HEK293 (cell line): ENCODE measurements at regions not wholly inside any gene's neighbourhood (a gene's known extent, or its start where the extent isn't known, plus 50 kb on each side); places are given as distances from the start of the nearest gene placed in this dataset.

ENCODE experiments used
- CTCF ChIA-PET: fragments of 350-600 bp; formaldehyde crosslinking; extraction: SDS; loops from one replicate; lab custom pipeline; 2021; ENCODE audit warnings: antibody characterized with exemption; lab: Yijun Ruan, JAX
- POLR2A ChIA-PET: fragments of 300-600 bp; formaldehyde crosslinking; extraction: SDS; loops from one replicate; lab custom pipeline; 2020; ENCODE audit warnings: antibody characterized with exemption, inconsistent platforms; lab: Yijun Ruan, JAX
- H3K27ac ChIP-seq: fragments of 200-500 bp; sonication (Bioruptor generic); 2 replicates; pipeline ENCODE4 v1.5.1; 2014; ENCODE audit warnings: low read depth, low read length, control low read depth, inconsistent platforms; ENCODE audit errors: extremely low read depth
- H3K36me3 ChIP-seq, 2 experiments: fragments of 200-500 bp in 1 of 2; sonication (Bioruptor generic) in 1 of 2; 1 replicate in 1 of 2; 2 replicates in 1 of 2; pipeline ENCODE4 v1.5.1; 2014 to 2017; ENCODE audit warnings: inconsistent platforms in 2 of 2, low read length in 2 of 2; ENCODE audit not compliant: control insufficient read depth in 2 of 2, insufficient read depth in 1 of 2
- H3K4me1 ChIP-seq: fragments of 200-500 bp; sonication (Bioruptor generic); 2 replicates; pipeline ENCODE4 v1.5.1; 2014; ENCODE audit warnings: mild to moderate bottlenecking, low read length, inconsistent platforms; ENCODE audit not compliant: control insufficient read depth, insufficient read depth
- H3K4me3 ChIP-seq: 2 replicates; pipeline ENCODE4 v1.5.1; 2011; ENCODE audit warnings: low read depth, mild to moderate bottlenecking, control low read depth, low read length, moderate library complexity
- H3K9me3 ChIP-seq: fragments of 200-500 bp; sonication (Bioruptor generic); 2 replicates; pipeline ENCODE4 v1.5.1; 2014; ENCODE audit warnings: low read depth, low read length, inconsistent platforms; ENCODE audit not compliant: control insufficient read depth, insufficient read depth
- ATF2 ChIP-seq: fragments of 450-650 bp; formaldehyde crosslinking; IDR thresholded peaks from 2 replicates; pipeline ENCODE4 v1.5.1; 2016; ENCODE audit warnings: missing biosample characterization, missing genetic modification characterization, low read depth
- HOXA7 ChIP-seq: sonication (generic); formaldehyde crosslinking; IDR thresholded peaks from 2 replicates; pipeline ENCODE4 v1.8.1; 2022; ENCODE audit warnings: missing genetic modification reagents, borderline replicate concordance
- IKZF3 ChIP-seq: fragments of 450-650 bp; IDR thresholded peaks from 2 replicates; pipeline ENCODE4 v1.5.0; 2018; ENCODE audit warnings: missing biosample characterization, mild to moderate bottlenecking, missing genetic modification characterization, moderate library complexity
- KLF1 ChIP-seq: fragments of 450-650 bp; formaldehyde crosslinking; IDR thresholded peaks from 2 replicates; pipeline ENCODE4 v1.5.1; 2016; ENCODE audit warnings: missing biosample characterization, missing genetic modification characterization
- OSR2 ChIP-seq: fragments of 450-650 bp; formaldehyde crosslinking; IDR thresholded peaks from 2 replicates; pipeline ENCODE4 v1.5.1; 2016; ENCODE audit warnings: missing biosample characterization, missing genetic modification characterization
- PATZ1 ChIP-seq: fragments of 450-650 bp; formaldehyde crosslinking; IDR thresholded peaks from 2 replicates; pipeline ENCODE4 v1.5.1; 2016; ENCODE audit warnings: missing biosample characterization, missing genetic modification characterization
- PBX3 ChIP-seq: sonication (generic); formaldehyde crosslinking; IDR thresholded peaks from 2 replicates; pipeline ENCODE4 v1.8.1; 2022; ENCODE audit warnings: mild to moderate bottlenecking, moderate library complexity, missing genetic modification reagents
- PRDM10 ChIP-seq: fragments of 450-650 bp; formaldehyde crosslinking; IDR thresholded peaks from 2 replicates; pipeline ENCODE4 v1.5.1; 2016; ENCODE audit warnings: missing biosample characterization, missing genetic modification characterization
- RBAK ChIP-seq: fragments of 450-650 bp; formaldehyde crosslinking; IDR thresholded peaks from 2 replicates; pipeline ENCODE4 v1.5.1; 2016; ENCODE audit warnings: missing biosample characterization, missing genetic modification characterization
- REPIN1 ChIP-seq: fragments of 450-650 bp; formaldehyde crosslinking; IDR thresholded peaks from 2 replicates; pipeline ENCODE4 v1.5.1; 2017; ENCODE audit warnings: missing biosample characterization, missing genetic modification characterization, low read depth
- SP7 ChIP-seq: fragments of 450-650 bp; formaldehyde crosslinking; IDR thresholded peaks from 2 replicates; pipeline ENCODE4 v1.5.1; 2016; ENCODE audit warnings: missing biosample characterization, missing genetic modification characterization
- ZBTB26 ChIP-seq: fragments of 450-650 bp; formaldehyde crosslinking; optimal IDR thresholded peaks from 2 replicates; pipeline ENCODE3; 2016; ENCODE audit warnings: missing biosample characterization, mild to moderate bottlenecking, missing genetic modification characterization
- ZBTB48 ChIP-seq: fragments of 450-650 bp; formaldehyde crosslinking; IDR thresholded peaks from 2 replicates; pipeline ENCODE4 v1.5.1; 2016; ENCODE audit warnings: missing biosample characterization, missing genetic modification characterization
- ZIC2 ChIP-seq: fragments of 450-650 bp; formaldehyde crosslinking; IDR thresholded peaks from 2 replicates; pipeline ENCODE4 v1.5.1; 2016; ENCODE audit warnings: missing biosample characterization, missing genetic modification characterization
- ZNF2 ChIP-seq: fragments of 450-650 bp; formaldehyde crosslinking; IDR thresholded peaks from 2 replicates; pipeline ENCODE4 v1.5.1; 2016; ENCODE audit warnings: missing biosample characterization, missing genetic modification characterization
- ZNF214 ChIP-seq: fragments of 450-650 bp; formaldehyde crosslinking; IDR thresholded peaks from 2 replicates; pipeline ENCODE4 v1.5.1; 2017; ENCODE audit warnings: missing biosample characterization, mild to moderate bottlenecking, missing genetic modification characterization, borderline replicate concordance
- ZNF266 ChIP-seq: fragments of 450-650 bp; formaldehyde crosslinking; IDR thresholded peaks from 2 replicates; pipeline ENCODE4 v1.5.1; 2016; ENCODE audit warnings: missing biosample characterization, missing genetic modification characterization, low read depth
- ZNF391 ChIP-seq: fragments of 450-650 bp; formaldehyde crosslinking; IDR thresholded peaks from 2 replicates; pipeline ENCODE4 v1.5.1; 2016; ENCODE audit warnings: low read depth, missing biosample characterization, missing genetic modification characterization, borderline replicate concordance
- ZNF501 ChIP-seq: fragments of 450-650 bp; formaldehyde crosslinking; IDR thresholded peaks from 2 replicates; pipeline ENCODE4 v1.5.1; 2016; ENCODE audit warnings: missing biosample characterization, missing genetic modification characterization
- ZNF521 ChIP-seq: fragments of 450-650 bp; formaldehyde crosslinking; IDR thresholded peaks from 2 replicates; pipeline ENCODE4 v1.5.1; 2017; ENCODE audit warnings: missing biosample characterization, mild to moderate bottlenecking, missing genetic modification characterization
- ZNF544 ChIP-seq: fragments of 450-650 bp; formaldehyde crosslinking; IDR thresholded peaks from 2 replicates; pipeline ENCODE4 v1.5.0; 2017; ENCODE audit warnings: missing biosample characterization, missing genetic modification characterization
- ZNF600 ChIP-seq: fragments of 450-650 bp; formaldehyde crosslinking; IDR thresholded peaks from 2 replicates; pipeline ENCODE4 v1.5.1; 2016; ENCODE audit warnings: missing biosample characterization, missing genetic modification characterization
- ZNF610 ChIP-seq: fragments of 450-650 bp; formaldehyde crosslinking; IDR thresholded peaks from 2 replicates; pipeline ENCODE4 v1.5.1; 2016; ENCODE audit warnings: missing biosample characterization, missing genetic modification characterization, borderline replicate concordance
- ZNF670 ChIP-seq: fragments of 450-650 bp; formaldehyde crosslinking; IDR thresholded peaks from 2 replicates; pipeline ENCODE4 v1.5.1; 2016; ENCODE audit warnings: missing biosample characterization, missing genetic modification characterization, low read depth
- ZNF768 ChIP-seq: fragments of 450-650 bp; formaldehyde crosslinking; IDR thresholded peaks from 2 replicates; pipeline ENCODE4 v1.5.1; 2018; ENCODE audit warnings: missing biosample characterization, mild to moderate bottlenecking, missing genetic modification characterization
- ZNF830 ChIP-seq: fragments of 450-650 bp; IDR thresholded peaks from 2 replicates; pipeline ENCODE4 v1.5.0; 2018; ENCODE audit warnings: missing biosample characterization, missing genetic modification characterization, low read depth, mild to moderate bottlenecking, moderate library complexity
- ZNF843 ChIP-seq: fragments of 450-650 bp; formaldehyde crosslinking; IDR thresholded peaks from 2 replicates; pipeline ENCODE4 v1.5.1; 2016; ENCODE audit warnings: missing biosample characterization, missing genetic modification characterization
- ZXDB ChIP-seq: fragments of 450-650 bp; formaldehyde crosslinking; IDR thresholded peaks from 2 replicates; pipeline ENCODE4 v1.5.1; 2016; ENCODE audit warnings: missing biosample characterization, missing genetic modification characterization

GRCh38 chr4:153153339-153153871 lies 50.8 kb upstream of the TRIM2 start:
- Histone ChIP-seq H3K4me1 (peaks cover 12% of the 10 kb centered on the region), H3K36me3 (no peaks in the 10 kb centered on the region), H3K9me3 (no peaks in the 10 kb centered on the region), H3K27ac (peak overlapping the region; percentile 82), H3K4me3 (peak overlapping the region; percentile 50)
- ChIA-PET POLR2A (interaction anchor here (1.0 to 1.6 kb wide), 2 partner anchors 11 to 71 kb away, joined by 3 to 4 read pairs; no protein-coding TSS in a partner anchor), CTCF (interaction anchor here (0.7 to 1.5 kb wide), 3 partner anchors 10 to 443 kb away, joined by 3 to 4 read pairs (median 4); no protein-coding TSS in a partner anchor)
- no peak for TF ChIP-seq ZNF843
- peak; percentile 63 for TF ChIP-seq KLF1 (tag by site-specific recombination)
- TF ChIP-seq SP7 (tag by site-specific recombination) = 0 out of 2 replicates have a peak, but pooled peaks have one; percentile 46
- TF ChIP-seq ZBTB26 (tag by site-specific recombination) = peak; percentile 97
- TF ChIP-seq ZNF610 (tag by site-specific recombination) = no peak
- 0 out of 2 replicates have a peak, but pooled peaks have one; percentile 36 for TF ChIP-seq IKZF3 (tag by site-specific recombination)
- no peak for TF ChIP-seq ZNF214
- TF ChIP-seq ZBTB48 (tag by site-specific recombination) = peak; percentile 77
- no peak for TF ChIP-seq ZNF670 (tag by site-specific recombination)
- TF ChIP-seq OSR2 (tag by site-specific recombination) = no peak
- no peak for TF ChIP-seq REPIN1 (tag by site-specific recombination)
- TF ChIP-seq ZNF830 (tag by site-specific recombination) = no peak
- no peak for TF ChIP-seq ZNF521 (tag by site-specific recombination)
- no peak for TF ChIP-seq ATF2
- TF ChIP-seq ZNF600 (tag by site-specific recombination) = peak; percentile 73
- TF ChIP-seq ZXDB (tag by site-specific recombination) = peak; percentile 29; the same call in 1 of the 2 replicates
- no peak for TF ChIP-seq ZNF768 (tag by site-specific recombination)
- TF ChIP-seq PRDM10 (tag by site-specific recombination) = 0 out of 2 replicates have a peak, but pooled peaks have one; percentile 25
- no peak for TF ChIP-seq ZNF544 (tag by site-specific recombination)
- no peak; the same call in 1 of the 2 replicates for TF ChIP-seq ZNF501
- TF ChIP-seq RBAK (tag by site-specific recombination) = no peak
- no peak for TF ChIP-seq ZNF391 (tag by site-specific recombination)
- TF ChIP-seq ZNF266 = no peak; the same call in 1 of the 2 replicates
- no peak for TF ChIP-seq PATZ1
- TF ChIP-seq HOXA7 (CRISPR knock-in tag) = no peak
- TF ChIP-seq PBX3 = no peak
- no peak for TF ChIP-seq ZNF2 (tag by site-specific recombination)
- no peak for TF ChIP-seq ZIC2 (tag by site-specific recombination)
